ENCODE measurements at regions not wholly inside any gene's neighbourhood (a gene's known extent, or its start where the extent isn't known, plus 50 kb on each side); places are given as distances from the start of the nearest gene placed in this dataset.

DNA sequence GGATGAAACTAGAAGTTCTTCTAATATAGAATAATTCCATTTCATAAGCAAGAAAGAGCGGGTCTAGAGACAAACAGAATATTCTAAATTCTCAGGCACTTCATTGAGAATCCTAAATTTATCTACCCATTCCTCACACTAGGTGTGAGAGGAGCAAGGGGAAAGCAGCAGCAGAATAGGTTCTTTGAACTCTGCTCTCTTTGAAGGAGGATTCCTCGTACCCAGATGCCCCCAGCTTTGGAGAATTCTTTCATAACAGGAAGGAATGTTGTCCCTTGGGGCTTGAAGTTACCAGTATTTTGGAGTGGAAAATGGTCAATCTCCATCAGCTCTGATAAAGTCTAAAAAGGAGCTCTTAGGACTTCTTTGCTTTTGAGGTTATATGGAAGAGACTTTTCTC, 59.7 kb upstream of the RASGEF1B start:
- H3K27ac ChIP-seq = no peak overlapping the region
- H3K9me3 ChIP-seq = no peaks in the 10 kb centered on the region
- intact Hi-C loops (cut with DNase I; ENCODE audit: low total_unique reads) = no loop called here
- H3K4me1 ChIP-seq = no peaks in the 10 kb centered on the region
- no peaks in the 10 kb centered on the region for H3K27me3 ChIP-seq
- TF ChIP-seq POLR2A (IDR thresholded peaks at IDR 0.05) = no peak
- TF ChIP-seq, protein P1, sequence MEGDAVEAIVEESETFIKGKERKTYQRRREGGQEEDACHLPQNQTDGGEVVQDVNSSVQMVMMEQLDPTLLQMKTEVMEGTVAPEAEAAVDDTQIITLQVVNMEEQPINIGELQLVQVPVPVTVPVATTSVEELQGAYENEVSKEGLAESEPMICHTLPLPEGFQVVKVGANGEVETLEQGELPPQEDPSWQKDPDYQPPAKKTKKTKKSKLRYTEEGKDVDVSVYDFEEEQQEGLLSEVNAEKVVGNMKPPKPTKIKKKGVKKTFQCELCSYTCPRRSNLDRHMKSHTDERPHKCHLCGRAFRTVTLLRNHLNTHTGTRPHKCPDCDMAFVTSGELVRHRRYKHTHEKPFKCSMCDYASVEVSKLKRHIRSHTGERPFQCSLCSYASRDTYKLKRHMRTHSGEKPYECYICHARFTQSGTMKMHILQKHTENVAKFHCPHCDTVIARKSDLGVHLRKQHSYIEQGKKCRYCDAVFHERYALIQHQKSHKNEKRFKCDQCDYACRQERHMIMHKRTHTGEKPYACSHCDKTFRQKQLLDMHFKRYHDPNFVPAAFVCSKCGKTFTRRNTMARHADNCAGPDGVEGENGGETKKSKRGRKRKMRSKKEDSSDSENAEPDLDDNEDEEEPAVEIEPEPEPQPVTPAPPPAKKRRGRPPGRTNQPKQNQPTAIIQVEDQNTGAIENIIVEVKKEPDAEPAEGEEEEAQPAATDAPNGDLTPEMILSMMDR (IDR thresholded peaks at IDR 0.05) = no peak
- no peak overlapping the region for H3K4me3 ChIP-seq
- no peak for DNase-seq
- no peaks in the 10 kb centered on the region for H3K36me3 ChIP-seq

DNA sequence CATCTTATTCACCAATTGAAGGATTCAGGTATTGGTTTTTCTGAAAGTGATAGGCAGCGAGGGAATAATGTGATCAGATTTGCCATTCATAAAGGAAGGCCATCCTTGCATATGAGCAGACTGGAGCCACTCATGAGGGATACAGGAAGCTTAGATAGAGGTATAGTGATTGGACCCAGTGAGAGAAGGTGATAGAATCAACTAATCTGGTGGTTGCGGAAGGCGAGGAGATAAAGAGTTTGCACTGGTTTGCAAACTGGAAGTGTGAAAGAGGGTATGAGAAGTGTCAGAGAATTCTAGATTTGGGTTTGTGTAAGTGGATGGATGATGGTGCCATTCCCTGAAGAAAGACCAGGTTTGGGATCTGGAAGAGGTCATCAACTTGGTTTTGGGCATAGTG, 57.3 kb upstream of the RASGEF1B start:
- TF ChIP-seq, protein P1 (IDR thresholded peaks at IDR 0.05) = no peak
- no peak for TF ChIP-seq POLR2A (IDR thresholded peaks at IDR 0.05)
- H3K4me3 ChIP-seq = no peak overlapping the region
- no peaks in the 10 kb centered on the region for H3K27me3 ChIP-seq
- no peak overlapping the region for H3K27ac ChIP-seq
- H3K36me3 ChIP-seq = no peaks in the 10 kb centered on the region
- no peaks in the 10 kb centered on the region for H3K9me3 ChIP-seq
- no peak for DNase-seq
- H3K4me1 ChIP-seq = no peaks in the 10 kb centered on the region
- intact Hi-C loops (cut with DNase I; ENCODE audit: low total_unique reads) = no loop called here

DNA sequence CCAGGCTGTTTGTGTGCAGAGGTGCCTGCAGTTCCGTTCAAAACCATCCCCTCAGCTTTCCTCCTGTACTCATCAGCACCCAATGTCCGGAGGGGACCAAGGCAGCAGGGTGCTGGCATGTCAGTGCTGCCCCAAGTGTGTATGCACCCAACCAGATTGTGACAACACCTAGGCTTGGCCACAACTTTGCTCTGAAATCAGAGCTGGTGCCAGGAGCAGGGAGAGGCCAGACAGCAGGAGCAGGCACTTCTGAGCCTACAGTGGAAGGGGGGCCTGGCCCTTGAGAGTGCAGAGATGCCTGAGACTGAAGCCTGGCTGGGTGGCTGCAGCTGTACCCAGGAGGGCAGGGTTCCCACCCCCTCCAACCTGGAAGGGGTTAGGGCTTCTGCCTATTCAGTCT, 56.5 kb upstream of the RASGEF1B start:
- no peaks in the 10 kb centered on the region for H3K4me1 ChIP-seq
- no peaks in the 10 kb centered on the region for H3K9me3 ChIP-seq
- no peak for DNase-seq
- no peaks in the 10 kb centered on the region for H3K27me3 ChIP-seq
- H3K36me3 ChIP-seq = no peaks in the 10 kb centered on the region
- intact Hi-C loops (cut with DNase I; ENCODE audit: low total_unique reads) = no loop called here
- TF ChIP-seq POLR2A (IDR thresholded peaks at IDR 0.05) = no peak
- TF ChIP-seq, protein P1 (IDR thresholded peaks at IDR 0.05) = no peak
- H3K27ac ChIP-seq = no peak overlapping the region
- no peak overlapping the region for H3K4me3 ChIP-seq

DNA sequence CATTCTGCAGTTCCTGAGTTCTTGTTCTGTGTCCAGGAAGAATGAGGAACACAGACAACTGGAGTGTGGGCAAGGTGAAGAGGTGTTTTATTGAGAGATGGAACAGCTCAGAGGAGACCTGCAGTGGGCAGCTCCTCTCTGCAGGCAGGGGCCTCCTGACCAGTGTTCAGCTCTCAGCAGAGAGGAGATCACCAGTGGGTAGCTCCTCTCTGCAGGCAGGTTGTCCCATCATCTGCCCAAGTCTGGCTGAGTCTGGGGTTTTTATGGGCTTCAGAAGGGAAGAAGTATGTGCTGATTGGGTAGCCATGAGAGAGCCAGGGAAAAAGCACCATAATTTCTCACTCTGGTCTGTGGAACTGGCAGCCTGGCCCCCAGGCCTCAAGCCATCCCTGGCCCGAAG, 56.0 kb upstream of the RASGEF1B start:
- H3K36me3 ChIP-seq = no peaks in the 10 kb centered on the region
- DNase-seq = no peak
- no peaks in the 10 kb centered on the region for H3K4me1 ChIP-seq
- TF ChIP-seq, protein P1 (IDR thresholded peaks at IDR 0.05) = no peak
- TF ChIP-seq POLR2A (IDR thresholded peaks at IDR 0.05) = no peak
- H3K4me3 ChIP-seq = no peak overlapping the region
- no peak overlapping the region for H3K27ac ChIP-seq
- H3K27me3 ChIP-seq = no peaks in the 10 kb centered on the region
- intact Hi-C loops (cut with DNase I; ENCODE audit: low total_unique reads) = no loop called here
- no peaks in the 10 kb centered on the region for H3K9me3 ChIP-seq

DNA sequence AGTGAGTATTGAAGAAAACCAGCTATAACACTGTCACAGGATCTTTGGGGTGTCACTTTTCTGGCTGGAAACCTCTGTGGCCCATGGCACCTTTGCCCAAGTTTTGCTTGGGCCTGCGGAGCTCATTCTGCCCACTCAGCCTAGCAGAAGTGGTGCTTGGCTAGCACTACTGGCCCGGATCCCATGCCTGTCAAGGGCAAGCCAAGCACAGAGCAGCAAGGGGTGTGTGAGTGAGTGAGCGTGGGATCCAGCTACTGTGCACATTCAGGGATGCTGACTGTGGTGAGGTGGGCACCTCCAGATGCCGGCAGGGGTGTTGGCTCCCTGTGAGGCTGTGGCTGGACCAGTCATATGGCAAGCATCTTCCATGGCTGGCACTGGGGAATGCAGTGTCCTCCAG, 55.4 kb upstream of the RASGEF1B start:
- intact Hi-C loops (cut with DNase I; ENCODE audit: low total_unique reads) = no loop called here

More for the DNA sequence above, 55.4 kb upstream of the RASGEF1B start:
- no peak for TF ChIP-seq POLR2A (IDR thresholded peaks at IDR 0.05)
- TF ChIP-seq, protein P1 (IDR thresholded peaks at IDR 0.05) = no peak
- no peak overlapping the region for H3K27ac ChIP-seq
- no peaks in the 10 kb centered on the region for H3K4me1 ChIP-seq
- H3K27me3 ChIP-seq = no peaks in the 10 kb centered on the region
- H3K36me3 ChIP-seq = no peaks in the 10 kb centered on the region
- no peaks in the 10 kb centered on the region for H3K9me3 ChIP-seq
- H3K4me3 ChIP-seq = no peak overlapping the region
- no peak for DNase-seq
